Spleen (tissue), 7 donors: ENCODE measurements at regions not wholly inside any gene's neighbourhood (a gene's known extent, or its start where the extent isn't known, plus 50 kb on each side); places are given as distances from the start of the nearest gene placed in this dataset.

Experiments used
- POLR2A ChIP-seq, 3 donors: fragments of 450-650 bp; IDR thresholded peaks; one replicate each; pipeline ENCODE4 v1.5.1; 2017; ENCODE audit warnings: antibody characterized with exemption in 3 of 3, mild to moderate bottlenecking in 1 of 3
- POLR2AphosphoS5 ChIP-seq, 3 donors: sonication (generic); formaldehyde crosslinking; IDR thresholded peaks; one replicate each; pipeline ENCODE4 v1.5.1; 2017; ENCODE audit warnings: antibody characterized with exemption in 3 of 3
- TF ChIP-seq, protein P1 (sequence below), 11 experiments: fragments of 200-600 bp in 7 of 11; fragments of 450-650 bp in 4 of 11; sonication (generic) in 4 of 11; IDR thresholded peaks in 8 of 11; conservative IDR thresholded peaks in 3 of 11; 1 replicate in 7 of 11; 2 replicates in 4 of 11; pipeline versions ENCODE4 v1.4.0 to v1.8.0; 2016 to 2021; ENCODE audit warnings: antibody characterized with exemption in 11 of 11, inconsistent platforms in 4 of 11, mild to moderate bottlenecking in 1 of 11
- donor health status: DM: no; HTN: no; CAD: no; lungs with moderate emphysema.
- donor health status: DM: no; HTN: no; CAD: no.
- donor health status: DM: no; HTN: no; CAD: no.

DNA sequence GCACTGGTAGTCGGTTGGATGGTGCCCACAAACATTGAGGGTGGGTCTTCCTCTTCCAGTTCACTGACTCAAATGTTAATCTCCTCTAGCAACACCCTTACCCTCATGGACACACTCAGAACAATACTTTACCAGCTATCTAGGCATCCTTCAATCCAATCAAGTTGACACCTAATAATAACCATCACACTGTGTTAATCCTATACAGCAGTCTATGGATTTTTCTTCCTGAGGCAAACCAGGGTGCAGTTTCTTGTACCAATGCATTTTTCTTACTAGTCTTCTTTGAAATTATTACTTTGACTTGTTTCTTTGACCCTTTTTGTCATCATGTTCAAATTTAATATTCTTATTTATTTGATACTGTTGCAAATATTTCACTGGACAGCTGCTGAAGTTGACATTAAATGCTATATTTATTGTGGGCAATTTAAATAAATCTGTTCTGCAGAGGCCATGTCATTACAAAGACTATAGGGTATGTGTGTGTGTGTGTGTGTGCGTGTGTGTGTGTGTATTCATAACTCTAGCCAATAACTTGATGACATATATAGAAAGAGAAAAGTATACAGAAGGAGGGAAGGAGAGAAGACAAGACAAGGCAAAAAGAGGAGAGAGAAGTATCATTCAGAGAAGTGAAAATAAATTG is 884.8 kb upstream of the NEGR1 start:
- TF ChIP-seq, protein P1, sequence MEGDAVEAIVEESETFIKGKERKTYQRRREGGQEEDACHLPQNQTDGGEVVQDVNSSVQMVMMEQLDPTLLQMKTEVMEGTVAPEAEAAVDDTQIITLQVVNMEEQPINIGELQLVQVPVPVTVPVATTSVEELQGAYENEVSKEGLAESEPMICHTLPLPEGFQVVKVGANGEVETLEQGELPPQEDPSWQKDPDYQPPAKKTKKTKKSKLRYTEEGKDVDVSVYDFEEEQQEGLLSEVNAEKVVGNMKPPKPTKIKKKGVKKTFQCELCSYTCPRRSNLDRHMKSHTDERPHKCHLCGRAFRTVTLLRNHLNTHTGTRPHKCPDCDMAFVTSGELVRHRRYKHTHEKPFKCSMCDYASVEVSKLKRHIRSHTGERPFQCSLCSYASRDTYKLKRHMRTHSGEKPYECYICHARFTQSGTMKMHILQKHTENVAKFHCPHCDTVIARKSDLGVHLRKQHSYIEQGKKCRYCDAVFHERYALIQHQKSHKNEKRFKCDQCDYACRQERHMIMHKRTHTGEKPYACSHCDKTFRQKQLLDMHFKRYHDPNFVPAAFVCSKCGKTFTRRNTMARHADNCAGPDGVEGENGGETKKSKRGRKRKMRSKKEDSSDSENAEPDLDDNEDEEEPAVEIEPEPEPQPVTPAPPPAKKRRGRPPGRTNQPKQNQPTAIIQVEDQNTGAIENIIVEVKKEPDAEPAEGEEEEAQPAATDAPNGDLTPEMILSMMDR (IDR thresholded peaks at IDR 0.05 in 8 of 11, conservative IDR thresholded peaks at IDR 0.05 in 3 of 11): no peak
- TF ChIP-seq POLR2AphosphoS5 (IDR thresholded peaks at IDR 0.05) (no peak), POLR2A (IDR thresholded peaks at IDR 0.05) (no peak)
